Hepatocyte (in vitro differentiated cells): ENCODE measurements at regions not wholly inside any gene's neighbourhood (a gene's known extent, or its start where the extent isn't known, plus 50 kb on each side); places are given as distances from the start of the nearest gene placed in this dataset.

Source experiments
- DNase-seq: peaks from one replicate; pipeline ENCODE4 v3.0.0-alpha.2; 2016; ENCODE audit warnings: low spot score
- H2AFZ ChIP-seq: fragments of 200-600 bp; sonication (generic); 2 replicates; pipeline ENCODE4 v1.6.0; 2016; ENCODE audit warnings: antibody characterized with exemption, mild to moderate bottlenecking
- H3K27ac ChIP-seq: fragments of 200-600 bp; sonication (generic); 2 replicates; pipeline ENCODE4 v1.5.1; 2016; ENCODE audit warnings: mild to moderate bottlenecking
- H3K27me3 ChIP-seq: fragments of 200-600 bp; sonication (generic); 2 replicates; pipeline ENCODE4 v1.6.1; 2016
- H3K36me3 ChIP-seq: fragments of 200-600 bp; sonication (generic); replicated peaks from 2 replicates; pipeline ENCODE4 v1.5.1; 2016; ENCODE audit warnings: low read depth; ENCODE audit not compliant: insufficient read depth
- H3K4me1 ChIP-seq: fragments of 200-600 bp; sonication (generic); 2 replicates; pipeline ENCODE4 v1.5.1; 2016; ENCODE audit warnings: mild to moderate bottlenecking, moderate library complexity; ENCODE audit not compliant: insufficient read depth
- H3K4me2 ChIP-seq: fragments of 200-600 bp; sonication (generic); 2 replicates; pipeline ENCODE4 v1.6.0; 2016
- H3K4me3 ChIP-seq: fragments of 200-600 bp; sonication (generic); 2 replicates; pipeline ENCODE4 v1.5.1; 2016; ENCODE audit warnings: mild to moderate bottlenecking
- H3K79me2 ChIP-seq: fragments of 200-600 bp; sonication (generic); 2 replicates; pipeline ENCODE4 v1.6.0; 2017; ENCODE audit warnings: mild to moderate bottlenecking
- H3K9me2 ChIP-seq: fragments of 200-600 bp; sonication (generic); replicated peaks from 2 replicates; pipeline ENCODE4 v1.6.0; 2017; ENCODE audit warnings: mild to moderate bottlenecking; ENCODE audit not compliant: insufficient read depth
- H3K9me3 ChIP-seq: fragments of 200-600 bp; sonication (generic); 2 replicates; pipeline ENCODE4 v1.5.1; 2016; ENCODE audit warnings: low read depth, mild to moderate bottlenecking
- H4K20me1 ChIP-seq: fragments of 200-600 bp; sonication (generic); 2 replicates; pipeline ENCODE4 v1.6.0; 2016; ENCODE audit warnings: mild to moderate bottlenecking; ENCODE audit not compliant: insufficient read depth, poor library complexity, severe bottlenecking
- CTCF ChIP-seq: fragments of 200-600 bp; sonication (generic); IDR thresholded peaks from 2 replicates; pipeline ENCODE4 v1.5.1; 2016; ENCODE audit warnings: antibody characterized with exemption, mild to moderate bottlenecking; ENCODE audit not compliant: poor library complexity
- EZH2 ChIP-seq: fragments of 200-600 bp; sonication (generic); IDR thresholded peaks from 2 replicates; pipeline ENCODE4 v1.6.1; 2016; ENCODE audit warnings: antibody characterized with exemption, mild to moderate bottlenecking, borderline replicate concordance
- EZH2phosphoT487 ChIP-seq: fragments of 200-600 bp; sonication (generic); IDR thresholded peaks from one replicate; pipeline ENCODE4 v1.6.1; 2018; ENCODE audit warnings: antibody characterized with exemption, mild to moderate bottlenecking, low read depth, moderate library complexity; ENCODE audit not compliant: unreplicated experiment, severe bottlenecking
- WGBS: methylation state at CpG from one replicate; pipeline ENCODE4 v1.1.6; 2016; ENCODE audit warnings: low lambda C conversion rate; ENCODE audit errors: missing lambda C conversion rate; 5-methylcytosine and 5-hydroxymethylcytosine counted together

- no peak for DNase-seq
- H3K4me3 ChIP-seq = no peak overlapping the region
- H3K9me2 ChIP-seq = no peaks in the 10 kb centered on the region
- peaks cover 9% of the 10 kb centered on the region for H3K4me1 ChIP-seq
- no peaks in the 10 kb centered on the region for H3K9me3 ChIP-seq
- TF ChIP-seq CTCF = no peak
- no peak for TF ChIP-seq EZH2
- no peak for TF ChIP-seq EZH2phosphoT487
- H3K27me3 ChIP-seq = no peaks in the 10 kb centered on the region
- H2AFZ ChIP-seq = no peak overlapping the region
- H3K36me3 ChIP-seq = no peaks in the 10 kb centered on the region
- H3K79me2 ChIP-seq = no peaks in the 10 kb centered on the region
- no peak overlapping the region for H3K27ac ChIP-seq
- H3K4me2 ChIP-seq = no peak overlapping the region
- no peaks in the 10 kb centered on the region for H4K20me1 ChIP-seq
- WGBS = 97% methylated on average over 38 of the region's 38 CpGs
These were observed 102.7 kb upstream of the MTNR1B start for GRCh38 chr11:92866679-92867282.

GRCh38 chr11:92867913-92868619, 101.4 kb upstream of the MTNR1B start:
- WGBS = 61% methylated on average over 9 of the region's 9 CpGs
- peak; percentile 59 for DNase-seq
- no peaks in the 10 kb centered on the region for H3K9me2 ChIP-seq
- peak overlapping the region; percentile 9 for H3K27ac ChIP-seq
- no peak overlapping the region for H3K4me2 ChIP-seq
- no peaks in the 10 kb centered on the region for H3K36me3 ChIP-seq
- H4K20me1 ChIP-seq = no peaks in the 10 kb centered on the region
- no peak overlapping the region for H2AFZ ChIP-seq
- H3K27me3 ChIP-seq = no peaks in the 10 kb centered on the region
- TF ChIP-seq EZH2phosphoT487 = peak; percentile 64
- no peak for TF ChIP-seq EZH2
- TF ChIP-seq CTCF = no peak
- H3K4me1 ChIP-seq = peaks cover 9% of the 10 kb centered on the region
- H3K79me2 ChIP-seq = no peaks in the 10 kb centered on the region
- H3K4me3 ChIP-seq = no peak overlapping the region
- no peaks in the 10 kb centered on the region for H3K9me3 ChIP-seq

DNA sequence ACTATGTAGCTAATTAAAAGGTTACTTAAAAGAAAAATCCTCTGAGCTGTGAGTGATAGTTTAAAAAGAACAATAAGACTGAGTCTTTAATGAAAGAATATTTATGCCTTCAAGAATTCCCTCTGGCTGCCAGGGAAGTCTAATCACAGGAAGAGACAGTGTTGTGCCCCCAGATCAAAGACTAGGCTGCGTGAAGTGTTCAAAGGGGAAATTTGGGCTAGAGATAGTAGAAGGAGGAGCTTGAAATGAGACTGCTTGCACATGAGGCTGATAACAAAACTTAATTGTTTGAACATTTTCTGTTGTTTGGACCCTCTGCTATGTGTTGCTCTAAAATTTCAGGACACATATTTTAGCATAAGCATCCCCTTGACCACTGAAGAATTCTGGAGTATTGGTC, 99.7 kb upstream of the MTNR1B start:
- Histone ChIP-seq H3K4me3 (no peak overlapping the region), H3K9me2 (no peaks in the 10 kb centered on the region), H3K36me3 (no peaks in the 10 kb centered on the region), H3K79me2 (no peaks in the 10 kb centered on the region), H2AFZ (no peak overlapping the region), H4K20me1 (no peaks in the 10 kb centered on the region), H3K9me3 (no peaks in the 10 kb centered on the region), H3K27ac (no peak overlapping the region), H3K27me3 (no peaks in the 10 kb centered on the region), H3K4me2 (no peak overlapping the region), H3K4me1 (peaks cover 9% of the 10 kb centered on the region)
- 52% methylated on average over 1 of the region's 1 CpG for WGBS
- TF ChIP-seq CTCF = no peak
- TF ChIP-seq EZH2phosphoT487 = no peak
- TF ChIP-seq EZH2 = no peak
- no peak for DNase-seq
